ENCODE measurements at regions not wholly inside any gene's neighbourhood (a gene's known extent, or its start where the extent isn't known, plus 50 kb on each side); places are given as distances from the start of the nearest gene placed in this dataset.
"Not testable (repeated sequence)": the region's sequence is repeated elsewhere in the genome, so short reads cannot be mapped to it uniquely, and the experiment has no call there.

DNA sequence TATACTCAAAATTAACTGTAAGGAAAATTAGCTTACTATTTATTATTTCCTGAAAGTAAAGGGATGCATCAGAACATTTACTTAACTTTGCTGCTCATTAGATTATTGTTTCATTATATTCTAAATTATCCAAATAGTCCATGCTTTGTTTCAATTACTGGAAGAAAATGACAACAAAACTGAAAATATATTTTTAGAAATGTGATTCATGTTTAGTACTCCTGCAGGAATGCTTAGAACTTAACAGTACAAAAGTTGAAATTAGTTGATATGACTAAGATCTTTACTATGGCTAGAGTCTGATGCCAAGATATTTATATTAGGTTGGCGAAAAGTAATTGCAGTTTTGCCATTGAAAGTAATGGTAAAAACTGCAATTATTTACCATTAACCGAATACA, 660.5 kb upstream of the PABPC4L start:
- DNase-seq, result peak in 1 of 3 donors; percentile 12

DNA sequence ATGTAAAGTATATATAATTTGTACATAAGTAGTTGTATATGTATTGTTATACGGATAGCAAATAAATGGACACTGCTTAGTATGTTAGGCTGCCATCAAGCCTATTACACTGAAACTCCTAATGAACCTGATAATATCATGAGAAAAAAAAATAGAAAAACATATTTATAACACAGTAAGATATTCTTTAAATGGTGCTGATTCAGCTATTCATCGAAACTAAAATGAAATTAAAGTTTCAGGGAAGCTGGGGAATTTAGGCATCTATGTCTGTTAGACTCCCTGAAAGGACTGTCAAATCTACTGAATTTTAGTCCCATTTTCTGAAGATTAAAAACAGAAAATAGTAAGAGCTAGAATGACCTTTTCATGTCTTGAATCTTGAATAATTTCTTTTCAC, 647.1 kb upstream of the PABPC4L start:
- no peak for DNase-seq

- DNase-seq, result not testable (repeated sequence)
Measured at GRCh38 chr4:134830741-134831140, 629.2 kb upstream of the PABPC4L start.

GRCh38 chr4:134812611-134813010, 611.0 kb upstream of the PABPC4L start:
- DNase-seq, result no peak

- DNase-seq, result no peak
Measured at GRCh38 chr4:134807231-134807745, 605.7 kb upstream of the PABPC4L start.

DNA sequence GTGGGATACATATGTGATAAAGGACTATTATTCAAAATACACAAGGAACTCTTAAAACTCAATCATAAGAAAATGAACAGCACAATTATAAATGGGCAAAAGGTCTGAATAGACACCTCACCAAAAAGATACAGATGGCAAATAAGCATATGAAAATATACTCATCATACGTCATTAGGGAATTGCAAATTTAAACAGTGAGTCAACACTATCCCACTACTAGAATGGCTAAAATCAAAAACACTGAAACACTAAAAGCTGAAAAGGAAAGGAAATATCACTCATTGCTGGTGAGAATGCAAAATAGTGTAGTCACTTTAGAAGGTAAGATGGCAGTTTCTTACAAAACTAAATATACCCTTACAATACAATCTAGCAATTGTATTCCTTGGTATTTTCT, 597.0 kb upstream of the PABPC4L start:
- no peak for DNase-seq

- no peak for DNase-seq
Measured at GRCh38 chr4:134787315-134787714, 585.7 kb upstream of the PABPC4L start.

DNA sequence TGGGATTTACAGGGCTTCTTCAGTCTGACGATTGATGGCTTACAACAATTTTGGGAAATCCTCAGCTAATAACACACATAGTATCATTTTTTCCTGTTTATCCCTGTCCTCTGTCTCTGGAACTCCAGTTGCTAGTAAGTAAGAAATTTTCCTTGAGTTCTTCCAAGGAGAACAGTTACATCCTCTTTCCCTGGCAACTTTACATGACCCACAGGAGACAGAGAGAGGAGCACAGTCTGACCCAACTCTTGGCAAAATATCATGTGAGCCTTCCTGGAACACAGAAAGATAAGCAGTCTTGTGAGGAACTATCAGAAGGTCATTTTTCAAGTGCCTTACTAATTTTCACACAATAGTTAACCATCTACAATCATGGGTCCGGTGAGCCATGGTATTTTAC, 578.7 kb upstream of the PABPC4L start:
- DNase-seq, result no peak

DNA sequence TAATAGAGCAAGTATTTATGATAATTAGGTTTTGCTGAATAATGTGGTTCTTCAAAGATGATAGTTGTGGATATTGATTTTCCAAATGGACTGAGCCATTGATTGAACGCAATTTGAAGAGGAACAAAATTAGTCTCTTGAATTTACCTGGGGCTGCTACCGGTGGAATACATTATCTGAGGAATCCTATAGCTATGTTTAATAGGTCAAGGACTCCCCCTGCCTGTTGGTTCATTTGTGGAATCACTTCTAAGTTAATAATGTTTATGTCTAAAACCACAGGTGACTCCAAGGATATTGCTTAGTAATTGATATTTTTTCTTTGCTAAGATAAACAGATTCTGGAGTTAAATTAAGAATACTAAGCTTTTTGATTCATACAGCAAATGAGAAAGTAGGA, 576.0 kb upstream of the PABPC4L start:
- no peak for DNase-seq

GRCh38 chr4:134773497-134774000, 572.0 kb upstream of the PABPC4L start:
- no peak for DNase-seq

DNA sequence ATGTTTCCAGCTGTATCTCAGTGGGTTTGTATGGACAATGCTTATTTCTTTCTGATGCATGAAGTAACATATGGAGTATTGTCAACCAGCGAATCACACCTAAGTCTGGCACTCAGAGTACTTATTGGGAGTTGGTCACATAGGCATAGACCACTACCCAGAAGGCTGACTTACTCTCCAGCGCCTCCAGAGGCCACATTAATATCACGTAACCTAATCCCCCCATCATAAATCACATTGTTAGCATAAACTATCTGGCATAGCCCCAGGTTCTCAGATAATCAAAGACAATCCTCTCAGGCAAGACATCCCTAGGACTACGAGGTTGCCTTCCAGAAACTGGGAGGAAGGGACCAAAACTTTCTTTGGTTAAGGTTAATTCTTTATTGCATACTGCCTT, 560.5 kb upstream of the PABPC4L start:
- DNase-seq, result no peak

GRCh38 chr4:134756421-134756820, 554.8 kb upstream of the PABPC4L start:
- DNase-seq, result no peak

- DNase-seq, result no peak
Measured at GRCh38 chr4:134754301-134755019, 552.9 kb upstream of the PABPC4L start.

DNA sequence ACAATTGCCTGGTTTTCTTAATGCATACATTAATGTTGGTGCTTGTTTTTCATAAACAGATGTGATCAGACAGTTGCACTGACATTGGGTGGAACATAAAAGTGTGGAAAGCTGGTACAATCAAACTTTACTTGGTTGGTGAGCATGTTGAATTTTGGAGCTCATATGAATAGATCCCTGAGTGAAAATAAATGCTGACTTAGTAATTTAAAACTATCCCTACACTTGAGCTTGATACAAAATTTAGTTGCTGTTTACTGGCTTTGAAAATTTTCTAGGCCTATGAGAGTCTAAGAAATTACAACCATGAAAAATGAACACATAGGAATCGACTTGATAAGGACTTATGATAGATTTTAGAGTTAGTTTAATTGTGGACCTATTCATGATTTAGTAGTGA, 551.8 kb upstream of the PABPC4L start:
- DNase-seq, result no peak

DNA sequence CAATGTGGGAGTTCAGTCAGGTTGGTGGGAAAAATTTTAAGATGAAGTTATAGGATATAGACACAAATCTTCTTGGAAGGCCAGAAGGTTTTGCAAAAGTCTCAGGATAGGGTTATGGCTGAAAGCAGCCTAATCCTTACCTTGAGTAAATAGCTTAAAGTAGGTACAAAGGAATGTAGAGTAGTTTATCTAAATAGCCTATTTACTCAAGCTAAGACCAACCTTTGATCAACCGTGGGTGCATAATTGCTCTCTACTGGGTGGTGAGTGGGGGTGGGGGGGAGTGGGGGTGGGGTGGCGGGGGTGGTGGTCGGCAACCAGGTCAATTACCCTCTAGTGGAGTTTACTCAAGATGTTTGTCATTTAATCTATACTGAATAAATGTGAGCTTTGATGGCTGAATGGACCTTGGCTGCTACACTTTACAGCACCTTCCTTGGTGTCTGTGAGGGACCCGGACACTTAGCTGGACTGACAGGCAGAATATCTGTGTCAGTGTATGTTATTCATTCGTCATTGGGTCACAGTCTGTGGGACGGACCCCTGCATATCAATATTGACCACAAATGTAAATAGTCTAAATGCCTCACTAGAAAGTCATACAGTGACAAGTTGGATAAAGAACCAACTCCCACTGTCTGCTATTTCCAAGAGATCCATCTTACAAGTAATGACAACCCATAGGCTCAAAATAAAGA, 545.7 kb upstream of the PABPC4L start:
- no peak for DNase-seq

DNA sequence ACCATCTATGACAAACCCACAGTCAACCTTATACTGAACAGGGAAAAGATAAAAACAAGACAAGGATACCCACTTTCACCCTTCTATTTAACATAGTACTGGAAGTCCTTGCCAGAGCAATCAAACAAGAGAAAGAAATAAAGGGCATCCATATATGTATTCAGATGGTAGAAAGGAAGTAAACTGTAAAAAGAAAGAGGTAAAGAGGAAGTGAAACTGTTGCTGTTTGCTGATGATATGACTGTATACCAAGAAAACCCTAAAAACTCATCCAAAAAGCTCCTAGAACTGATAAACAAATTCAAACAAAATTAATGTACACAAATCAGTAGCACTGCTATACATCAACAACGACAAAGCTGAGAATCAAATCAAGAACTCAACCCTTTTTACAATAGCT, 538.7 kb upstream of the PABPC4L start:
- no peak for DNase-seq

- no peak for DNase-seq
Measured at GRCh38 chr4:134735901-134736300, 534.3 kb upstream of the PABPC4L start.

DNA sequence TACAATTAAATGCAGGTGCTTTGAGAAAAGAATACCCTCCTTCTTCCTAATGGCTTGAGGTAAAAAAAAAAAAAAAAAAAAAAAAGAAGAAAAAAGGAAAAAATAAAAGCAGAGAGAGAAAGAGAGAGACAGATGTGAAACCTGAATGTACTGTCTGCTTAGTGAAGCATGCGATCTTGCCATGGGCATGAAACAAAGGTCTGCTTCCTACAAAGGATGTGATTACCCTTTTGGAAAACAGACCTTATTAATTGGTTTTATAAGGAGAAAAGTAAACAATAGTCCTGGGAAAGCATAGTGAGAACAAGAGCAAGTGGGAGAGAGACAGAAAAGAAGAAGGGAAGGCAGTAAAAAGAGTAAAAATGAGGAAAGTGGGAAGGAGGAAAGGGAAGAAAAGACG, 526.1 kb upstream of the PABPC4L start:
- DNase-seq, result no peak

DNA sequence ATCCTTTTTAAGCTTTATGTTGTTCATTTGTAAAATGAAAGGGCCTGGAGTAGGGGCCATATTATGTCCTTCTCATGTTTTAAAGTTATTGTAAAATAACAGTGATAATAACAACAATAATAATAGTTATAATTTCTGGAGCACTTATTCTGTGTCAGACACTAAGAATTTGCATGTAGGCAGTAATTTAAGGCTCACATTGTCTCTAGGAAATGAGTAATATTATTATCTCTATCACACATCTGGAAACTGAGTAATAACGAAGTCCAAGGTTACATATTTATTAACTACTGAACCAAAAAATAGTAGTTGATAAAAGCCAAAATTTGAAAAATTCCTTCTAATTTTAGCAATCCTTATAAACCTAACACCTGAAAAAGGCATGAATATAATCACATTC, 520.7 kb upstream of the PABPC4L start:
- DNase-seq, result no peak

DNA sequence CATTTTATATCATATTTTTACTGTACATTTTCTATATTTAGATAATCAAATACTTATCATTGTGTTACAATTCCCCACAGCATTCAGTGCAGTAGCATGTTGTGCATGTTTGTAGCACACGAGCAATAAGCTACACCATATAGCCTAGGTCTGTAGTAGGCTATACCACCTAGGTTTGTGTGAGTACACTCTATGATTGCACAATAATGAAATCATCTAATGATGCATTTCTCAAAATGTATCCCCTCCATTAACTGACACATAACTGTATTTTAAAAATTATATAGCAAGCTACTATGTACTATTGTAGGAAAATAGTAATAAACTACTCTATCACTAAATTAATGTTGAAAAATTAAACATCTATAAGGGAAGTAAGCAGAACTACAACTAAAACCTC, 518.4 kb upstream of the PABPC4L start:
- DNase-seq, result no peak

DNA sequence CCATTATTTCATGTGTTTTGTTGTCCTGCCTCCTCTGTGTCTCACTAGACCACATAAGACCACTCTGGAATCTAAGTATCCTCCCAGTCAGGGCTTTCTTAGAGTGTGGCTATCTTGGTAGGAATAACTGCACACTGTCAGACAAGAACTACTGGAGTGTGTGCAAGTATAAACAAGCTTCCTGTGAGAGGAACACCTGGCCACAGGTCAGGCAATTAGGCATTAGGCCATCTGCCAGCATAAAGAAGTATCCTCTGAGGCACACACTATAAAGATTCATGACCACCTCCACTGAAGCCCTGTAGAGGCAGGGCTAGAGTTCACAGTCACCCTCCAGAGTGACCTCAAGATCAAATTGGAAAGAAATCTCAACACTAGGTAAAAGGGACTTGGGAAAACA, 507.0 kb upstream of the PABPC4L start:
- no peak for DNase-seq

DNA sequence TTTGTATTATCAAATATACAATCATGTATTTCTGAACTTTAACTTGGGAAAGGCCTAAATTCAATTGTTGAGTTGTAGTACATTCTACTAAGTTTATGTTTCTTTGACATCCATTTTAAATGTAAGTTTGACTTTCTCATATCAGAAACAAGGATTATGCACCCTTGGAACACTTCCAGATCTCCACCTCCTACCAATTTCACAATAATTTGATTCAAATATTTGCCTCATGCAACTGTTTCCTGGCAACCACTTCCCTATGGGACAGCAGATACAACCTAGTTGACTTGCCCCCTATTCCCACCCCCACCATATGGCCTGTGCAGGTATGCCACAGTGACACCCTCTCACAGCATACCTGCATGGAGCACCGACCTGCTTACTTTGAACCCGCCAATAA, 506.4 kb upstream of the PABPC4L start:
- no peak for DNase-seq

- no peak for DNase-seq
Measured at GRCh38 chr4:134702374-134702773, 500.8 kb upstream of the PABPC4L start.

GRCh38 chr4:134700251-134700650, 498.7 kb upstream of the PABPC4L start:
- DNase-seq, result no peak

Data from suppressor macrophage treated with lipopolysaccharide for 1 hour (primary cell).